HG02763 (cell line): ENCODE measurements at regions not wholly inside any gene's neighbourhood (a gene's known extent, or its start where the extent isn't known, plus 50 kb on each side); places are given as distances from the start of the nearest gene placed in this dataset.

Experiments used
- ATAC-seq: cut with Tn5 transposase; IDR thresholded peaks from one replicate; pipeline ENCODE4 v1.9.1; 2021; ENCODE audit warnings: mild to moderate bottlenecking, moderate library complexity; ENCODE audit not compliant: unreplicated experiment

DNA sequence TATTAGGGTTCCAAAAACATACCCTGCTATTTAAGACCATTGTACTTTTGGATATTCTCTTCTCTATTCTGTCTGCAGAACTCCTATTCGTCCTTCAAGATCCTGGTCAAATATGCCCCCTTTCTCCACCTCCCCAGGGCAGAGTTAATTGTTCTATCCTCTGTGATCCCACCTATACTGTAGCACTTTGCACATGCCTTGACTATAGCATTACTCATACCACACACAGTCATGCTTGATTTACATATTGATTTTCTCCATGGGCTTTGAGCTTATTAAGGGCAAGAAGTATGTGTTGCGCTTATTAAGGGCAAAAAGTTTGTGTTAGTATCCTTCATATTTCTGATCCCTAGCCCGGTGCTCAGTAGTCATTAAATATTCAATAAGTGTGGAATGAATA, 263.7 kb upstream of the CADM1 start:
- no peak for ATAC-seq

DNA sequence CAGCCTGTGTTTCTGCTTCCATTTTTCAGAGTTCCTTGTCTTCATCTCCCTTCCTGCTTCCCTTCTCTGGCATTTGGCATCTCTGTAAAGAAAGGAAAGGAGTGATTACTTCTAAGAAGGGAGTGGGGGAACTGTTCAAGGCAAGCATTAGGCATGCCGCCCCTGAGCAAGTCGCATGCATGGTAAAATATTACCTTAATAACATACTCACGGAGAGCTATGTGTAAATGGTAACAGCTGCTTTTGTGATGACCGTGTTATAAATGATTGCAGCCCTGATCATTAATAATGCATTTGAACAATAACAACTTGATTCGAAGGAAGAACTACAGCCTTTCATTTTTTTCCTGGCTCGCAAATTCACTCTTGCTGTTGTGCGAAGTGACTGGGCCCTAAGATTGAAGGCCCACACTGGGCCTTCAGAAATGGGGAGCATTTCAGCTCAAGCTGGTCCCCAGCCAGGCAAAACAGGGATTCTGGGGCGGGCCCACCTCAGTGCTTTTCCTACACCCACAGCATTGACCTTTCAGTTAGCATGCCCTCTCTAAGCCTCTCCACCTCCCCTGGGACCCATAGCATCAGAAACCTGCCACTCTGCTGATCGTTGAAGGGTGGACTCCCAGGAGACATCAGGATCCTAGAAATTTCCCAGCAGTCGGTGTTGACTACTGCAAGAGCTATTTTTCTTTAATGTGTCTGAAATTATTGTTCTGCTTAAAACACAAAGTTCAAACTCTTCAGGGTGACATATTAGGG, 263.0 kb upstream of the CADM1 start:
- ATAC-seq = no peak

DNA sequence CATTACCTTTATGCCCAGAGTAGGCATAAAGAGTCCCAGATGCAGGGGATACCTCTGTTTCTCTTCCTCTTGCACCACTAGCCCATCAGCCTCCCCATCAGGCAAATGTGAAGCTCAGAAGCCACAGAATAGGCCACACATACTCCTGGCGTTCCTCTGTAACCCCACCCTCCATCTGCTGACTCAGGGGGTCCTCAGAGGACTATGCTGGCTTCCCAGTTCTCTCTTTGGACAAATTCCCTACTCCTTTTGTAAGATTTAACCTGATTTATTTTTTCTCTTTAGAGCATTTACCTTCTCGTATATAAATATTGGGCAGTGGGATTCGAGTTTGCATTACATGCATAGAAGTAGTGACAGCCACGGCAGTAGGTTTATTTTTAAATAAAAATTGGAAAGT, 262.3 kb upstream of the CADM1 start:
- no peak for ATAC-seq

DNA sequence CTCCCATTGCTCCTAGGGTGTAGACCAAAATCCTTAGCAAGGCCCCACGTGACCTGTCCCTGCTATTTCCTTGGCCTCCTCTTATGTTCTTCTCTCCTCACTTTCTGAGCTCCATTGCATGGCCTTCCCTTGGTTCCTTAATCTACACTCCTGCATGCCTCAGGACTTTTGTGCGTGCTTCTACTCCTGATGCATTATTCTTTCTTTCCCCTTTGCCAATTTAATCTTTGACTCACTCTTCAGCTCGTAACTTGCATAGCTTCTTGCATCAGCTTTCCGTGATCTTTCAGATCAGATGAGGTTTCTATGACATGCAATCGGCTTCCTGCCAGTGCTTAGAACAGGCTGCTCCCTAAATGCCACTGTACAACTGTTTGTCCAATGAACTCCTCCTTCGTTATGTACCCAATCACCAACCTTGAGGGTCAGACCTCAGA, 261.6 kb upstream of the CADM1 start:
- ATAC-seq = no peak

DNA sequence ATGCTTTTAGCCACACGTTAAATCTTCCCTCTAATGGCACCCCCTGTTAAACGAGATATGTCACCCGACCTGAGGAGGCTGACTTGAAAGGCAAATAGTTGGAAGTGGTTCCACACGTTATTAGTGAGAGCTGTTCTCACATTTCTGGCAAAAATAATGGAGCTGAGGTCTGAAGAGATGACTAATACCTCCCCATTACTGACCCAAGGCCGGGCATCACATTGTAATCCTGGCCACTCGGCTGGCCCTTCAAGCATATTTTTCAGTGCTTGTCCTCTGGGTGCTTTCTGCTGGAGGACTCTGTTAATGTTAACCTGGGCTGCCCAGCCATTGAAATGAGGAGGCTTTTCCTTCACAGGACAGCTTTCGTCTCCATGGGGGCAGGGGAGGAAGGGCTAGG, 260.0 kb upstream of the CADM1 start:
- no peak for ATAC-seq

DNA sequence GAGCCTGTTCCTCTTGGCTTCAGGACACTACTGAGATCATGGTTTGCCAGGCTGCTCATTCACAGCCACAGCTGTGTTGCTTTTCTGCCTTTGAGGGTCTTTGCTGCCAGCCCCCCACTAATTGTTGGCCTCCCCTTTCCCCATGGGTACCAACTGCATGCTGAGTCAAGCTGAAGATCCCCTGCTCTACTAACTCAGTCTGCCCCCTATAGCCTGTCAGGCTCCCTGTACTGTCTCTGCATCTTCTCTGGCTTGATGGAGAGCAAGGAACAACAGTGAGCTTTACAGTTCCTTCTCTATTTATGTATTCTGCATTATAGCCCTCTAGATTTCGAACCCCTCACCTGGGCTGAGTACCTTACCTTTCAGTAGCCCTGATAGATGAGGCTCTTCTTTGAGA, 257.6 kb upstream of the CADM1 start:
- no peak for ATAC-seq

DNA sequence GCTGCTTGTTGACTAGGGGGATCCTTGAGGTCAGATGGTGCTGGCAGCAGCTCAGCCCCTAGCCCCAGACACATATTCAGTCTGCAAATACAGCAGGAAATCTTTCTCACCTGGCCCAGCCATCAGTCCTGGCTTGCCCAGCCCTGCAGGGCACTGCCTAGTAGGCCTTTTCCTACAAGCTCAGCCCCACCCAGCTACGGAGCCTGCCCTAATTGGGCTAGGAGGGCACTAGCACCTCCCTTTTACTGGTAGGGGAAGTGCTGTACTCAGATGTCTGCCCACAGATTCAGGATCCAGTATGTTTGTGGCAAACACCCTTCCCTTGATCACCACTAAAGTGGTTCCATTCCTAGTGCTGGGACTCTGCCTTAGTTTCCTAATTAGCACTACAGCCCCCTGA, 257.1 kb upstream of the CADM1 start:
- no peak for ATAC-seq

DNA sequence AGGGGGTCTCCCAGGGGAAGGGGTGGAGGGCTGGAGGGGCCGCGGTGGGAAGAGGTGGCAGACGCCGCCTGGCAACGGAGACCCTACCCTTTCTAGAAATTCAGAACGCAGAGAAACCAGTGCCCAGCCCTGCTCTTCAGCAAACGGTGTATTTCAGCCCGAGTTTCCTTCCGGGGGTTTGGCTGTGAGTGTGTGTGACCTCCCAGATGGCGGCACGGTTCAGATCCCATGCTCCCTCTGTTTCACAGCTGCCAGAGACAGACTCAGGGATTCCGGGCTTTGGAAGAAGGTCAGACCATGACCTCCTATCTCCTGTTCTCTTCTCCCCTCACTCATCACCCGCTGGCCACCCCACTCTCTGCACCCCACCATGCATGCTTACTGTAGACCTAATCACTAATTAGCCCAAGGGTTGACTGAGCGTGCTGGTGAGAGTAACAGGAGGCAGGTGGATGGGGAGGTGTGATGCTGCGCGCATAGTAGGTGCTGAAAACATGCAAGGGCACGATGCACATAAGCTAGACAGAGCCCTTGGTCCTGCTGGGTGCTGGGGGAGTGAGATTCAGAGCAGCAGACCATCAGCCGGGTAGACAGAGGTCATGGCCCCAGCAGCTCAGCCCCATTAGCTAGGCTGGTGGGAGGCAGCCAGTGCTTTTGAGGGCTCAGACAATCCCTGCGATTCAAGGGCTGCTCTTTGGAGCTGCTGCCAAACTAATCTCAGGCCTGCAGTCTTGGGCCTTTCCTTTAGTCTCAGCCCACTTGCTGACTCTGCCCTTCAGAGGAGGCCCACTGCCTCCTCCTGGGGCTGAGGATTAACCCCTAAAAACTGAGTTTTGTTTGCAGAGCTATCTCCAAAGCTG, 256.5 kb upstream of the CADM1 start:
- no peak for ATAC-seq

DNA sequence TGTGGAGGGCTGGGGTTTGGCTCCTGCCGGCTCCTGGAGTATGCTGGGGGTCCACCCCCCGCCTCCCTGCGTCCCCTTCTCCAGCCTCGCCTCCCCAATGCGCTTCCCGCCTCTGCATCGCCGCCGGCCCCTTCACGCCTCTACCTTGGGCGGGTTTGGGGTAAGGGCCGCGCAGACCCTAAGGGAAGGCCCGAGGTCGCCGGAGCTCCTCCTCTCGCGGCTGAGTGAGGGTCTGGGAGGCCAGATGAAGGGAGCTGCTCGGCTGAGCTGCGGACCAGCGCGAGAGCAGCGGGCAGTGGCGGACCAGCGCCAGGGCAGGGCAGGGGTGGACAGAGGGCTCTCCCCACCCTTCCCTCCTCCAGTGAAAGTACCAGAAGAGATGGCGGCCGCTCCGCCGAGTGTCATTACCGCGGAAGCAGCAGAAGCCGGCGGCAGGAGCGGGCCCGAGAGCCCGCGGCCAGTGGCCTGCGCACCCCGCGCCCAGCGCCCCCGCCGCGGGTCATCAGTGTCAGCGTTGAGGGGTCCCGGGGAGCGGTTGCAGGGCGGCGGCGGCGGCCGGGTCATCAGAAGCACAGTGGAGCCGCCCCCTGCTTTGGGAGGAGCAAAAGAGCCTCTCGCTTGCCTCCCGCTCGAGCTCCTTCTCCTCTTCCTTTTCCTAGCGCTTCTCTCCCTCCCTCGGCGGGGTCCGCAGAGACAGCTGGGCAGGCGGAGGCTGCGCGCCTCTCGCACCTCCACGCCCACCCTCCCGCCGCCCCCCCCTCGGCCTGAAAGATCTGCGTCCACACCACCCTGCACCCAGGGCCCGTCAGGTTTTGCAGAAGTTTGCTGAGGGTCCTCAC, 255.6 kb upstream of the CADM1 start:
- no peak for ATAC-seq

DNA sequence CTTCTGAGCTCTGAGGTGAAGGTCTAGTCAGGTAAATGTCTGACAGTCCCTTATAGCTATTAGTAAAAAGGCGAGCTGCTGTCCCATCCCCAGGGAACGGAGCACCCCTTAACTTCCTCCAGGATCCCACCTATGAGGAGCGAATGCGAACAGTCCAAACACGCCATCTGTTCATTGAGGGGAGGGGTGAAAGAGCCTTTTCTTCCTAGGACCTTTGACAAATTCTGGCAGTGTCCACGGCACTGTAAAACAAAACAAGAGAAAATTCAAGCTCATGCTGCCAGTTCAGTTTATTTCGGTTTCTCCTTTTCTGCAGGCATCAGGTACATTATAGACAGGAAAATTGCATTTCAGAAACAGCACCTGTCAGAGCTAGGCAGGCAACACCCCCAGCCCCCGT, 253.8 kb upstream of the CADM1 start:
- no peak for ATAC-seq

DNA sequence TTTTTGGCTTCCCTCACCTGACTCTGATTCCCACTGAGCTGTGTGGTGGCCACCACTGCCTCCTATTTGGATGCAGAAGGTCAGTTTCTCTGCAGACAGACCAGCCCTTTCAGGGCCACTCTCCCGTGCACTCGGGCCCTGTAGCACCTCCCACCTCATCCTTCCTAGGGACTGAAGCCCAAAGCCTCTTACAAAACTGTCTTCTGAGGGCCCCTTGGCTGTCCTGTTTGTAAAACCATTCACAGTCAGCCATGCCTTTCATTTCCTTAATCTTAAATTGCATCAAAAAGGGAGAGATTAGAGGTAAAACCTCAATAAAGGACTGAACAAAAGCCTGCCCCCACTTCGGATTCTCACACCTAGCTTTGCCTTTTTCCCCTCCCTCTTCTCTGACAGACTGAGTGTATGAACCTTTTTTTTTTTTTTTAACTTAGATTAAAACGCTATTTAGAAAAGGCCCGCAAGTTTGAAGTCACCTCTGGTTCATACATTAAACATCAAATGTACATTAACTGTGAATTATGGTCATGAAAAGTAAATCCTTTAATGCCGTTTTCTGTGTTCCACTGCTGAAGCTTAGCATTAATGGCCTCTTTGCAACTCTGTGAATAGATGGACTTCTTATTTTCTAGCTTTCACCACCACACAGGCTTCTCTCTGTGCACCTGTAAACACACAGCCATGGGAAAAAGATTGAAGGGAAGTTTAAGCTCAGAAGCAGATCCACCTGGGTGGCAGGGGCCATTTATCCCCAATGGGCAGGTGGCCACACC, 247.2 kb upstream of the CADM1 start:
- no peak for ATAC-seq

DNA sequence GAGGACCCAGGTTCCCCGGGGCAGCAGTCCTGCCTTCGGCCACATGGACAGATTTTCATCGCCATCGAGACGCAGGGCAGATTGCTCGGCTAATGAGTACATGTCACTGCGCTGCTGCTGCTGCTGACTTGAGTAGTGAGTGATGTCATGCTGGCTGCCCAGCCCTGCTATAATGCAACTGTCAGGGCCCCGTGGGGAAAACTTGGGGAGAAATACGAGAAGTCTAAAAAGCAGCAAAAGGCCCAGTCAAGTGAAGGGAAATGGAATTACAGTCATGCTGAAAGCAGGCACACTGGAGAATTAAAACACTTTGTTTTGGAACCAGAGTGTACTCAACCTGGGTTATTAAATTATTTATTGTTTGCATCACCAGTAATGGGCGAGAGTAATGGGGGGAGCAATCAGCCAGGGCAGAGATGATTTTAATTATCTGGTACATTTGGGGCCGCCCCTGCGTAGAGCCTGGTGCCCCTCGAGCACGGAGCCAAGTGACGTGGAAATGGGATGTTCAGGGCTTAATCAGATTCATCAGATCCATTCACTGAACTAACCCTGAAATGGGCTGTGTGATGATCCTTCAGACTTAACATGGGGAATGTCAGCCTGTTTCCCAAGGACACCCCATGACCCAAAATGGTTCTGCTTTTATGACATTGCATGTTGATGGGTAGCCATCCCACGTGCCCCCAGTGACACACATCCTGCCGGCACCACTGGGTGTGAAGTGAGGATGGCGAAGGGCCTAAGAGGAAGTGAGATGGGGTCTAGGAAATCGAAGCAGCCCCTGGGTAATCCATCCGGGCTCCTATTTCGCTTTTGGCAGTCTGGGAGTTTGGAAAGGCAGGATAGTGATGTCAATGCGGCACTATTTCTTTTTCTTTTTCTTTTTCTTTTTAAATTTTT, 241.6 kb upstream of the CADM1 start:
- ATAC-seq = no peak

DNA sequence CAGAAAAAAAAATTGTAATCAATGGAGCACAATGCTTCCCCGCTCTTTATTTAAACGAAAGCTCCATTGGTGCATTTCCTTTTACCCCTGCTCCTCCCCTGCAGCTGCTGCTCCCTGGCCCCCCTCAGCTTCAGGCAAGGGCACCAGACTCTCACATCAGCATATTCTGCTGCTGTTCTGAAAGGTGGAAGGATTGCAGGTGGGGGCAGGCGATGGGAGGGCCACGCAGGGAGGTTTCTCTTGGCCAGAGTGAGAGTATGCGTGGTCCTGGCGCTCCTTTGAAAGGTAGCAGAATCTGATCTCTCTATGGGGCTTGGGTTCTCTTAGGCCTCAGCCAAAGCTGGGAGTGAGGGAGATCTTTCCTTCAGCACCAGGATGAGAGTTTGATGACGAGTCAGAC, 240.9 kb upstream of the CADM1 start:
- ATAC-seq = no peak

DNA sequence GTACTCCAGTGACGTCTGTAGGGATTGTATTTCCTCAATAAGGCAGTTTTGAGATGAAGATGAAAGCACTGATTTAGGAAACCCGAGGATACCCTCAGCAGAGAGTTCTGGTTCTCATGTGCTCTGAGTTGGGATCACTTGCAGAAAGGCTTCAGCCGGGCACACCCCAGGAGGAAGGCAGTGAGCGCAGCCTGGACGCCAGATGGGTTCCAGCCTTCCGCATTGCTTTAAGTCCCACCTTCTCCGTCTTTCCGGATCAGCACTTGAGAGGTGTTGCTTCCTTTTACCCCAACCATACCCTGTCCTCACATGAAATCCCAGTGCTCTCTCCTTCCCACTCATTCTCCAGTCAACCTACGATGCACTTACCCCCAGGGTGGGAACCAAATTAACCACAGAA, 239.5 kb upstream of the CADM1 start:
- no peak for ATAC-seq

DNA sequence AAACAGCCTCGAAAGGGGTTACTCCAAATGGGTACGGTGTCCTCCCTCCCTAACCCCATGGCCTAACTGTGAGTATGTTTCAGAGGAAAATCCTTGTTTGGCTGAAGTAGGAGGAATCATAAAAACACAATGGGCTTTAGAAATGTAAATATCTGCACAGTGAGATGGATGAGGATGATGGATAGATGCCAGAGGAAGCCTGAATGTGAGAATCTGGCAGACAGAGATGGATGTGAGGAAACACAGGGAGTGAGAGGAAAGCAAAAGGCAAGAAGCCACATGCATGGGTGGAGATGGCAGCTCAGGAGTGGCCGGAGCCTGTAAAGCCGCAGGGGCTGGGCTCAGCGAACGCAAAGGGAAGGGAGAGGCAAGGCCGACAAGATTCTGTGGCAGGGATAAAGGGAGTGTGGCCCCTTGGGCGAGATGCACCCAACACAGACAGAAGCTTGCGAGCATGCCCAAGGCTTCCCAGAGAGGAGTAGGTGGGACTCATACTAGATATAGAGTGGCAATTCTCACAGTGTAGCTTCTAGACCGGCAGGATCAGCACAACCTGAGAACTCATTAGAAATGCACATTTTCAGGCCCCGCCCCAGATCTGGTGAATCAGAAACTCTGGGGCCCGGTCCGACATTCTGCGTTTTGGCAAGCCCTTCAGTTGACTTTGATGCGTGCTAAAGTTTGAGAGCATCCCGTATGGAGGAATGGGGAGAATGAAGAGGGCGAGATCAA, 237.3 kb upstream of the CADM1 start:
- ATAC-seq = no peak

DNA sequence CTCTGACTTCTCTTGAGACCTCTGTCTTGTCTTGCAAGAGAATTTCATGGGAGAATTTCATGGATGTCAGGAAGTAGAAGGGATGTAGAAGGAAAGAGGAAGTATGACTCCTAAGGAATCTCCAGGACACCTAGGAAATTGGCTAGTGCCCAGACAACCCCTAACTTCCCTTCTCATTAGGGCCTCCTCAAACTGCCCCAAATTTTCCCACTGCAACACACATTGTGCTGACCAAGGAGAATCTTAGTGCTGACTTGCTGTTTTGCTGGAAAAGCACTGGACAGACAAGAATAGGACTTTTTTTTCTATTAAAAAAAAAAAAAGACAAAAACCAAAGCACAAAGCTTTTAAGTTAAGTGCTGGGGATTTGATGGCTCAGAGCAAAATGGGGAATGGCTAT, 236.1 kb upstream of the CADM1 start:
- no peak for ATAC-seq

DNA sequence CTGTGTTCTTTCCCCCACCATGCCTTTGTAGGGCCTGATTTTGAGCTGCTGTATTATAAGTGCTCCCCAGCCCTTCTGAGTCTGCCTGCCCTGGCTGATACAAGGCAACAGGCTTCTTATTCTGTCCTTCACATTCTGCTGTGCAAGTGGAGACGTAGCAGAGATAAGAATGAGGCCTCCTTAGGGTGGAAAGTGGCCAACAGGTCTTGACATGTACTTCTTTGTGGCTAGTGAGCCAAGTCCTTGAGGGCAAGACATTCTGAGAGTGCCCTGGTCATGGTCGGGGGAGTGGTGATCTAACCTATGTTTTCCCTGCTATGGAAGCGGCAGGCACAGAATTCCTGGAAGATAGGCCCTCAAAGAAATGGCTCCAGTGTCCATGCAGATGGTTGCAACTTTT, 235.7 kb upstream of the CADM1 start:
- ATAC-seq = no peak

DNA sequence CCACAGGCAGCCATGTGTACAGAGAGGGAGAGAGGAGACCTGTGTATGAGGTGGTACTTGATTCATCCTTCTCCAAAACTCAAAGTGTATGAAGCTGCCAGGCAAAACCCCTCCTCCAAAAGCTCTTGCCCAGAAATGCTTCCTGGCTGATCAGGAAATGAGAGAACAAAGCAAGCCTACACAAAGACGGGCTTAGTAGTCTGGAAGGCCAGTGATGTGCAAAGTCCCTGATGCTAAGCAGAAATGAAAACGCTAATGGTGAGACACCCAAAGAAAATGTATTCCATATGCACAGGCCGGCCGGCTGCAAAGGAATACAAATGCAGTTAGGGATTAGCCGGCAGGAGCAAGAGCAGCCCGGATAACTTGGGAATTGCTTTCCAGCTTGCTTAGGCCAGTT, 234.9 kb upstream of the CADM1 start:
- no peak for ATAC-seq

DNA sequence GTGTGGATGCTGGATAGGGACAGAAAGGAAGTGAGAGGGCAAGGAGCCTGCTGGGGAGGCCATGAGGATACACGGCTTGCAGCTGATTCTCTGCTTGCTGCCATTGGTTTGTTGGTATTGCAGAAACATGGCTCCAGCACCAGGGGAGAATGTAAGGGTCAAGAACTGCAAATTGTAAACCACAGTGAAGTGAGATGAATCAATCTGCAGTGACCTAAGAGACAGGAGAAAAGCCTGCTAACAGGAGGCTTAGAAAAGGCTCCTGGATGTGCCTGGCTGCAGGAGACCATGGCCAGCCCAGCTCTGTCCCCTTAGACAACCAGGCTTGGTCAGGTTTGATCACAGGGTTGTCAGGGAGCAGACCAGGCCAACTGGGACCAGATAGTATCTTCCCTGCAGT, 233.7 kb upstream of the CADM1 start:
- no peak for ATAC-seq
